Brain microvascular endothelial cell (primary cell): ENCODE measurements at regions not wholly inside any gene's neighbourhood (a gene's known extent, or its start where the extent isn't known, plus 50 kb on each side); places are given as distances from the start of the nearest gene placed in this dataset.

ENCODE experiments used
- DNase-seq: peaks from one replicate; pipeline ENCODE4 v3.0.0-alpha.2; 2020
- H3K27ac ChIP-seq: fragments of 250-450 bp; sonication (Bioruptor Pico); 2 replicates; pipeline ENCODE4 v1.5.1; 2020; ENCODE audit warnings: mild to moderate bottlenecking, moderate library complexity
- H3K27me3 ChIP-seq: fragments of 250-450 bp; sonication (Bioruptor Pico); replicated peaks from 2 replicates; pipeline ENCODE4 v1.5.1; 2020; ENCODE audit warnings: mild to moderate bottlenecking
- H3K36me3 ChIP-seq: fragments of 250-450 bp; sonication (Bioruptor Pico); replicated peaks from 2 replicates; pipeline ENCODE4 v1.5.1; 2020; ENCODE audit warnings: mild to moderate bottlenecking
- H3K4me3 ChIP-seq: 2 replicates; pipeline ENCODE4 v1.5.1; 2011; ENCODE audit warnings: low read depth, mild to moderate bottlenecking, control low read depth, low read length, moderate library complexity
- CTCF ChIP-seq: IDR thresholded peaks from 2 replicates; pipeline ENCODE4 v1.5.1; 2011; ENCODE audit warnings: low read depth, mild to moderate bottlenecking, moderate library complexity, low read length, control low read depth, inconsistent platforms; ENCODE audit errors: missing control alignments
- in situ Hi-C: cut with HindIII; loops from 2 replicates; pipeline ENCODE4 v1.10.0; 2017; ENCODE audit warnings: low sequenced_read_pairs, low pct_ligation_motif_present

- in situ Hi-C loops, result no loop called here
- DNase-seq, result no peak
- no peak overlapping the region for H3K27ac ChIP-seq
- H3K27me3 ChIP-seq, result no peaks in the 10 kb centered on the region
- peak; percentile 9 for TF ChIP-seq CTCF
- H3K36me3 ChIP-seq, result no peaks in the 10 kb centered on the region
- no peak overlapping the region for H3K4me3 ChIP-seq
Observed at GRCh38 chr1:38528623-38529022, 330.9 kb downstream of the RRAGC start.

GRCh38 chr1:38527373-38527966 is 332.1 kb downstream of the RRAGC start:
- no peak for TF ChIP-seq CTCF
- Histone ChIP-seq H3K27ac (no peak overlapping the region), H3K4me3 (no peak overlapping the region), H3K36me3 (no peaks in the 10 kb centered on the region), H3K27me3 (no peaks in the 10 kb centered on the region)
- in situ Hi-C loops, result no loop called here
- no peak for DNase-seq

GRCh38 chr1:38526046-38526445 is 333.5 kb downstream of the RRAGC start:
- TF ChIP-seq CTCF, result no peak
- in situ Hi-C loops, result no loop called here
- H3K4me3 ChIP-seq, result no peak overlapping the region
- no peaks in the 10 kb centered on the region for H3K27me3 ChIP-seq
- no peaks in the 10 kb centered on the region for H3K36me3 ChIP-seq
- DNase-seq, result no peak
- H3K27ac ChIP-seq, result no peak overlapping the region

- Histone ChIP-seq H3K4me3 (no peak overlapping the region), H3K36me3 (no peaks in the 10 kb centered on the region)
- in situ Hi-C loops, result no loop called here
Observed at GRCh38 chr1:38525343-38526043, 334.1 kb downstream of the RRAGC start.

GRCh38 chr1:38524025-38524641 is 335.4 kb downstream of the RRAGC start:
- no peak for TF ChIP-seq CTCF
- Histone ChIP-seq H3K27ac (no peak overlapping the region), H3K36me3 (no peaks in the 10 kb centered on the region), H3K4me3 (no peak overlapping the region), H3K27me3 (no peaks in the 10 kb centered on the region)
- in situ Hi-C loops, result no loop called here
- DNase-seq, result no peak

More at GRCh38 chr1:38525343-38526043, 334.1 kb downstream of the RRAGC start:
- no peaks in the 10 kb centered on the region for H3K27me3 ChIP-seq
- TF ChIP-seq CTCF, result no peak
- no peak overlapping the region for H3K27ac ChIP-seq
- DNase-seq, result no peak
